ENCODE measurements at regions not wholly inside any gene's neighbourhood (a gene's known extent, or its start where the extent isn't known, plus 50 kb on each side); places are given as distances from the start of the nearest gene placed in this dataset.

GRCh38 chrX:3777416-3777815, 64.0 kb upstream of the PRKX start:
- TF ChIP-seq RCOR1 (IDR thresholded peaks at IDR 0.05; ENCODE audit: low read length): no peak
- TF ChIP-seq RFX5 (IDR thresholded peaks at IDR 0.05; ENCODE audit: low read length): no peak
- Histone ChIP-seq H3K36me3 (replicated peaks in 1 of 2; ENCODE audit: control insufficient read depth in 1 of 2, insufficient read depth in 2 of 2, low read length in 1 of 2) (no peaks in the 10 kb centered on the region), H3F3A (replicated peaks; ENCODE audit: insufficient read depth) (no peaks in the 10 kb centered on the region), H4K20me1 (ENCODE audit: insufficient read depth) (no peaks in the 10 kb centered on the region), H3K27me3 (ENCODE audit: insufficient read depth) (no peaks in the 10 kb centered on the region; the same call in 1 of the 2 replicates), H3K4me2 (no peak overlapping the region), H3K4me3 (ENCODE audit: low read depth in 2 of 2, low read length in 1 of 2) (no peak overlapping the region), H3K9me2 (no peaks in the 10 kb centered on the region), H3K9ac (no peak overlapping the region), H3K79me2 (ENCODE audit: insufficient read depth) (no peaks in the 10 kb centered on the region), H3K4me1 (ENCODE audit: control insufficient read depth in 1 of 2, insufficient read depth in 2 of 2, low read depth in 1 of 2, low read length in 1 of 2) (no peaks in the 10 kb centered on the region), H3K9me3 (no peaks in the 10 kb centered on the region), H3K27ac (ENCODE audit: low read depth in 2 of 2, low read length in 1 of 2) (no peak overlapping the region), H2AFZ (ENCODE audit: low read depth) (no peak overlapping the region)
- ChIA-PET POLR2A (no interaction called here), CTCF (no interaction called here)
- no peak for DNase-seq

GRCh38 chrX:3771766-3772165, 58.3 kb upstream of the PRKX start:
- Histone ChIP-seq H3K27ac (ENCODE audit: low read depth in 2 of 2, low read length in 1 of 2) (no peak overlapping the region), H3K4me2 (no peak overlapping the region), H3F3A (replicated peaks; ENCODE audit: insufficient read depth) (no peaks in the 10 kb centered on the region), H3K9me2 (no peaks in the 10 kb centered on the region), H3K4me3 (ENCODE audit: low read depth in 2 of 2, low read length in 1 of 2) (no peak overlapping the region), H2AFZ (ENCODE audit: low read depth) (no peak overlapping the region), H3K9ac (no peak overlapping the region), H3K4me1 (ENCODE audit: control insufficient read depth in 1 of 2, insufficient read depth in 2 of 2, low read depth in 1 of 2, low read length in 1 of 2) (no peaks in the 10 kb centered on the region), H4K20me1 (ENCODE audit: insufficient read depth) (no peaks in the 10 kb centered on the region), H3K79me2 (ENCODE audit: insufficient read depth) (no peaks in the 10 kb centered on the region), H3K27me3 (ENCODE audit: insufficient read depth) (no peaks in the 10 kb centered on the region; the same call in 1 of the 2 replicates), H3K9me3 (no peaks in the 10 kb centered on the region), H3K36me3 (replicated peaks in 1 of 2; ENCODE audit: control insufficient read depth in 1 of 2, insufficient read depth in 2 of 2, low read length in 1 of 2) (no peaks in the 10 kb centered on the region)
- WGBS (ENCODE audit: low lambda C conversion rate): 0% methylated on average over 3 of the region's 3 CpGs
- TF ChIP-seq TAF1 (IDR thresholded peaks at IDR 0.05; ENCODE audit: borderline replicate concordance, low read depth, low read length) (no peak), TCF12 (IDR thresholded peaks at IDR 0.05) (no peak), CHD2 (IDR thresholded peaks at IDR 0.05; ENCODE audit: low read length, partially characterized antibody) (no peak), RXRA (IDR thresholded peaks at IDR 0.05; ENCODE audit: borderline replicate concordance, low read depth) (no peak), GATA2 (CRISPR knock-in tag; IDR thresholded peaks at IDR 0.05) (no peak), USF2 (IDR thresholded peaks at IDR 0.05; ENCODE audit: borderline replicate concordance, low read depth, low read length) (no peak), NFIC (IDR thresholded peaks at IDR 0.05; ENCODE audit: borderline replicate concordance) (no peak), RAD21 (IDR thresholded peaks at IDR 0.05; ENCODE audit: low read length) (no peak), ELF1 (IDR thresholded peaks at IDR 0.05) (no peak), RFX5 (IDR thresholded peaks at IDR 0.05; ENCODE audit: low read length) (no peak), EZH2phosphoT487 (IDR thresholded peaks at IDR 0.05; ENCODE audit: borderline replicate concordance, low read depth) (no peak), EP300 (IDR thresholded peaks at IDR 0.05; ENCODE audit: borderline replicate concordance in 1 of 2, low read depth in 1 of 2, low read length in 1 of 2) (no peak), TEAD4 (IDR thresholded peaks at IDR 0.05; ENCODE audit: borderline replicate concordance, insufficient read depth) (no peak), USF1 (IDR thresholded peaks at IDR 0.05; ENCODE audit: borderline replicate concordance, low read depth) (no peak), SIN3A (IDR thresholded peaks at IDR 0.05; ENCODE audit: borderline replicate concordance, low read depth, low read length) (no peak), CTCF (IDR thresholded peaks at IDR 0.05) (no peak), SMC3 (IDR thresholded peaks at IDR 0.05; ENCODE audit: low read depth, low read length) (no peak)
- TF ChIP-seq, protein P1, sequence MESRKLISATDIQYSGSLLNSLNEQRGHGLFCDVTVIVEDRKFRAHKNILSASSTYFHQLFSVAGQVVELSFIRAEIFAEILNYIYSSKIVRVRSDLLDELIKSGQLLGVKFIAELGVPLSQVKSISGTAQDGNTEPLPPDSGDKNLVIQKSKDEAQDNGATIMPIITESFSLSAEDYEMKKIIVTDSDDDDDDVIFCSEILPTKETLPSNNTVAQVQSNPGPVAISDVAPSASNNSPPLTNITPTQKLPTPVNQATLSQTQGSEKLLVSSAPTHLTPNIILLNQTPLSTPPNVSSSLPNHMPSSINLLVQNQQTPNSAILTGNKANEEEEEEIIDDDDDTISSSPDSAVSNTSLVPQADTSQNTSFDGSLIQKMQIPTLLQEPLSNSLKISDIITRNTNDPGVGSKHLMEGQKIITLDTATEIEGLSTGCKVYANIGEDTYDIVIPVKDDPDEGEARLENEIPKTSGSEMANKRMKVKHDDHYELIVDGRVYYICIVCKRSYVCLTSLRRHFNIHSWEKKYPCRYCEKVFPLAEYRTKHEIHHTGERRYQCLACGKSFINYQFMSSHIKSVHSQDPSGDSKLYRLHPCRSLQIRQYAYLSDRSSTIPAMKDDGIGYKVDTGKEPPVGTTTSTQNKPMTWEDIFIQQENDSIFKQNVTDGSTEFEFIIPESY (IDR thresholded peaks at IDR 0.05; ENCODE audit: borderline replicate concordance, low read depth): no peak
- TF ChIP-seq, protein P2, sequence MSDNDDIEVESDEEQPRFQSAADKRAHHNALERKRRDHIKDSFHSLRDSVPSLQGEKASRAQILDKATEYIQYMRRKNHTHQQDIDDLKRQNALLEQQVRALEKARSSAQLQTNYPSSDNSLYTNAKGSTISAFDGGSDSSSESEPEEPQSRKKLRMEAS (IDR thresholded peaks at IDR 0.05; ENCODE audit: low read depth): no peak
- ChIA-PET POLR2A (no interaction called here), CTCF (no interaction called here)
- DNase-seq: no peak

Measured in SK-N-SH (cell line).